ENCODE measurements at regions not wholly inside any gene's neighbourhood (a gene's known extent, or its start where the extent isn't known, plus 50 kb on each side); places are given as distances from the start of the nearest gene placed in this dataset.

GRCh38 chr17:71793518-71793917, 327.3 kb upstream of the SOX9 start:
- Histone ChIP-seq H2BK120ac (ENCODE audit: low read depth, low read length) (no peak overlapping the region), H3K23ac (ENCODE audit: low read depth, low read length) (no peak overlapping the region), H3K9ac (ENCODE audit: low read depth, low read length) (no peak overlapping the region), H3K36me3 (ENCODE audit: control insufficient read depth, insufficient read depth, low read length) (no peaks in the 10 kb centered on the region), H3K9me3 (ENCODE audit: control insufficient read depth, insufficient read depth, low read length) (no peaks in the 10 kb centered on the region), H3K18ac (ENCODE audit: low read depth, low read length) (no peak overlapping the region), H4K20me1 (ENCODE audit: insufficient read depth, low read length) (no peaks in the 10 kb centered on the region), H3K4ac (ENCODE audit: low read depth, low read length) (no peak overlapping the region), H3K27ac (ENCODE audit: insufficient read depth, low read length) (no peak overlapping the region), H3K4me2 (ENCODE audit: low read depth, low read length) (no peak overlapping the region), H4K91ac (ENCODE audit: insufficient read depth, low read depth, low read length) (no peak overlapping the region), H2AFZ (replicated peaks; ENCODE audit: low read length, poor library complexity) (no peak overlapping the region), H2BK20ac (ENCODE audit: low read depth, low read length) (no peak overlapping the region), H3K27me3 (ENCODE audit: control insufficient read depth, insufficient read depth, low read length) (peaks cover 1% of the 10 kb centered on the region; the same call in 1 of the 2 replicates), H2AK5ac (ENCODE audit: low read depth, low read length) (no peak overlapping the region), H3K9me1 (ENCODE audit: insufficient read depth, low read length) (no peaks in the 10 kb centered on the region), H3K14ac (replicated peaks; ENCODE audit: low read depth, low read length) (no peak overlapping the region), H2AK9ac (replicated peaks; ENCODE audit: low read depth, low read length, poor library complexity) (no peak overlapping the region), H3K56ac (ENCODE audit: extremely low read depth, insufficient read depth, low read length) (no peak overlapping the region), H3K4me1 (ENCODE audit: control insufficient read depth, insufficient read depth, low read length) (no peaks in the 10 kb centered on the region), H2BK5ac (ENCODE audit: low read depth, low read length, poor library complexity, severe bottlenecking) (no peak overlapping the region), H4K5ac (ENCODE audit: low read depth, low read length) (no peak overlapping the region), H4K8ac (ENCODE audit: low read depth in 2 of 2, low read length in 2 of 2) (no peak overlapping the region), H3K79me1 (ENCODE audit: low read depth in 1 of 2, low read length in 2 of 2) (no peaks in the 10 kb centered on the region), H3K4me3 (ENCODE audit: insufficient read depth, low read depth, low read length) (no peak overlapping the region), H2BK15ac (ENCODE audit: low read depth, low read length) (no peak overlapping the region)
- BruUV-seq (replicated peaks) = no TSS peak
- peak; percentile 7 for DNase-seq
- no peak for TF ChIP-seq CHD1 (IDR thresholded peaks at IDR 0.05; ENCODE audit: low read depth, low read length)
- no peak for TF ChIP-seq RCOR1 (IDR thresholded peaks at IDR 0.05; ENCODE audit: insufficient replicate concordance, low read length)
- TF ChIP-seq, protein P1, sequence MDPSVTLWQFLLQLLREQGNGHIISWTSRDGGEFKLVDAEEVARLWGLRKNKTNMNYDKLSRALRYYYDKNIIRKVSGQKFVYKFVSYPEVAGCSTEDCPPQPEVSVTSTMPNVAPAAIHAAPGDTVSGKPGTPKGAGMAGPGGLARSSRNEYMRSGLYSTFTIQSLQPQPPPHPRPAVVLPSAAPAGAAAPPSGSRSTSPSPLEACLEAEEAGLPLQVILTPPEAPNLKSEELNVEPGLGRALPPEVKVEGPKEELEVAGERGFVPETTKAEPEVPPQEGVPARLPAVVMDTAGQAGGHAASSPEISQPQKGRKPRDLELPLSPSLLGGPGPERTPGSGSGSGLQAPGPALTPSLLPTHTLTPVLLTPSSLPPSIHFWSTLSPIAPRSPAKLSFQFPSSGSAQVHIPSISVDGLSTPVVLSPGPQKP (IDR thresholded peaks at IDR 0.05; ENCODE audit: borderline replicate concordance, low read depth, low read length) = no peak
- no peak for TF ChIP-seq SMC3 (IDR thresholded peaks at IDR 0.05; ENCODE audit: low read depth, low read length)
- no peak for TF ChIP-seq RAD21 (IDR thresholded peaks at IDR 0.05; ENCODE audit: low read length)
- no peak for TF ChIP-seq RFX5 (IDR thresholded peaks at IDR 0.05; ENCODE audit: low read depth, low read length)
- TF ChIP-seq CEBPB (IDR thresholded peaks at IDR 0.05; ENCODE audit: low read depth, low read length) = no peak
- TF ChIP-seq, protein P2, sequence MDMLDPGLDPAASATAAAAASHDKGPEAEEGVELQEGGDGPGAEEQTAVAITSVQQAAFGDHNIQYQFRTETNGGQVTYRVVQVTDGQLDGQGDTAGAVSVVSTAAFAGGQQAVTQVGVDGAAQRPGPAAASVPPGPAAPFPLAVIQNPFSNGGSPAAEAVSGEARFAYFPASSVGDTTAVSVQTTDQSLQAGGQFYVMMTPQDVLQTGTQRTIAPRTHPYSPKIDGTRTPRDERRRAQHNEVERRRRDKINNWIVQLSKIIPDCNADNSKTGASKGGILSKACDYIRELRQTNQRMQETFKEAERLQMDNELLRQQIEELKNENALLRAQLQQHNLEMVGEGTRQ (IDR thresholded peaks at IDR 0.05; ENCODE audit: low read depth, low read length) = no peak
- TF ChIP-seq BHLHE40 (IDR thresholded peaks at IDR 0.05; ENCODE audit: low read depth, low read length) = no peak
- TF ChIP-seq NFE2L2 (IDR thresholded peaks at IDR 0.05; ENCODE audit: low read depth, low read length) = no peak
- no peak for TF ChIP-seq POLR2A (IDR thresholded peaks at IDR 0.05; ENCODE audit: low read depth, low read length)
- no peak for TF ChIP-seq MAFK (IDR thresholded peaks at IDR 0.05; ENCODE audit: low read depth, low read length)
- TF ChIP-seq MAZ (IDR thresholded peaks at IDR 0.05; ENCODE audit: borderline replicate concordance, low read depth, low read length) = no peak
- TF ChIP-seq MXI1 (IDR thresholded peaks at IDR 0.05; ENCODE audit: borderline replicate concordance, low read depth, low read length) = no peak
- ChIA-PET CTCF (interaction anchor here (0.8 kb wide), 1 partner anchor 13 kb away, joined by 3 read pairs; no protein-coding TSS in a partner anchor), POLR2A (ENCODE audit: unreplicated experiment) (no interaction called here)
- intact Hi-C loops (cut with micrococcal nuclease) (no loop called here), dilution Hi-C loops (cut with HindIII; ENCODE audit: low sequenced_read_pairs, unreplicated experiment) (no loop called here), in situ Hi-C loops (cut with MboI; ENCODE audit: low sequenced_read_pairs) (no loop called here)
- ATAC-seq (ENCODE audit: low read depth) = no peak
- 100% methylated on average over 1 of the region's 2 CpGs; no CpG with 5 or more reads in 1 of the 2 experiments for WGBS, 2 experiments (ENCODE audit: extremely low coverage in 2 of 2, insufficient read length in 1 of 2)

Data from IMR-90 (cell line).